Liver (tissue), 8 donors: ENCODE measurements at regions not wholly inside any gene's neighbourhood (a gene's known extent, or its start where the extent isn't known, plus 50 kb on each side); places are given as distances from the start of the nearest gene placed in this dataset.

Experiments
- DNase-seq: peaks from one replicate; pipeline ENCODE4 v3.0.0-alpha.2; 2017; ENCODE audit warnings: low spot score
- H3K27ac ChIP-seq, 2 donors: one replicate each; pipeline ENCODE4 v1.7.0; 2013; ENCODE audit warnings: inconsistent platforms in 2 of 2, low read length in 2 of 2, control low read depth in 1 of 2, low read depth in 1 of 2, mild to moderate bottlenecking in 1 of 2
- H3K27me3 ChIP-seq, 4 donors: one replicate each; pipeline versions ENCODE4 v1.6.1 to v1.7.0; 2013; ENCODE audit warnings: low read length in 3 of 4, inconsistent platforms in 1 of 4, mild to moderate bottlenecking in 1 of 4, moderate library complexity in 1 of 4; ENCODE audit not compliant: control insufficient read depth in 4 of 4, insufficient read depth in 4 of 4
- H3K36me3 ChIP-seq, 4 donors: one replicate each; pipeline versions ENCODE4 v1.6.1 to v1.7.0; 2013; ENCODE audit warnings: low read length in 3 of 4, mild to moderate bottlenecking in 3 of 4, low read depth in 1 of 4, moderate library complexity in 1 of 4; ENCODE audit not compliant: control insufficient read depth in 4 of 4, insufficient read depth in 3 of 4
- H3K4me1 ChIP-seq, 4 donors: one replicate each; pipeline versions ENCODE4 v1.6.1 to v1.7.0; 2013; ENCODE audit warnings: low read length in 3 of 4, mild to moderate bottlenecking in 3 of 4, moderate library complexity in 1 of 4; ENCODE audit not compliant: control insufficient read depth in 4 of 4, insufficient read depth in 4 of 4
- H3K4me3 ChIP-seq, 3 donors: one replicate each; pipeline versions ENCODE4 v1.6.1 to v1.7.0; 2013; ENCODE audit warnings: low read length in 3 of 3, control low read depth in 1 of 3, low read depth in 1 of 3, mild to moderate bottlenecking in 1 of 3
- H3K9ac ChIP-seq, 2 donors: one replicate each; pipeline ENCODE4 v1.7.0; 2013; ENCODE audit warnings: low read length in 2 of 2, mild to moderate bottlenecking in 2 of 2, moderate library complexity in 2 of 2, control low read depth in 1 of 2, low read depth in 1 of 2
- H3K9me3 ChIP-seq, 4 donors: one replicate each; pipeline versions ENCODE4 v1.6.1 to v1.7.0; 2013; ENCODE audit warnings: low read length in 3 of 4; ENCODE audit not compliant: control insufficient read depth in 4 of 4
- ATF3 ChIP-seq: IDR thresholded peaks from 2 replicates; pipeline ENCODE4 v1.6.1; 2016; ENCODE audit warnings: antibody characterized with exemption
- CTCF ChIP-seq: fragments of 150-350 bp; IDR thresholded peaks from 2 replicates; pipeline ENCODE4 v1.5.1; 2017; ENCODE audit warnings: improper control_type of control experiment, low read depth, low read length; ENCODE audit not compliant: missing input control
- EGR1 ChIP-seq, 2 donors: IDR thresholded peaks; 2 replicates each; pipeline ENCODE4 v1.6.1; 2016 to 2018; ENCODE audit warnings: antibody characterized with exemption in 2 of 2, low read depth in 2 of 2
- FOXA1 ChIP-seq: IDR thresholded peaks from 2 replicates; pipeline ENCODE4 v1.6.1; 2016; ENCODE audit warnings: antibody characterized with exemption
- FOXA2 ChIP-seq: IDR thresholded peaks from 2 replicates; pipeline ENCODE4 v1.6.1; 2016; ENCODE audit warnings: antibody characterized with exemption
- GABPA ChIP-seq, 2 donors: IDR thresholded peaks in 1 of 2; conservative IDR thresholded peaks in 1 of 2; 2 replicates each; pipeline ENCODE4 v1.6.1; 2016; ENCODE audit warnings: antibody characterized with exemption in 2 of 2, mild to moderate bottlenecking in 1 of 2, moderate library complexity in 1 of 2
- HNF4A ChIP-seq, 2 donors: conservative IDR thresholded peaks; 2 replicates each; pipeline ENCODE4 v1.6.1; 2016; ENCODE audit warnings: antibody characterized with exemption in 2 of 2, mild to moderate bottlenecking in 2 of 2
- HNF4G ChIP-seq: IDR thresholded peaks from 2 replicates; pipeline ENCODE4 v1.6.1; 2016; ENCODE audit warnings: antibody characterized with exemption
- JUND ChIP-seq, 2 donors: IDR thresholded peaks; 2 replicates each; pipeline ENCODE4 v1.6.1; 2016; ENCODE audit warnings: antibody characterized with exemption in 2 of 2
- MAX ChIP-seq: IDR thresholded peaks from 2 replicates; pipeline ENCODE4 v1.6.1; 2016; ENCODE audit warnings: antibody characterized with exemption
- NR2F2 ChIP-seq: IDR thresholded peaks from 2 replicates; pipeline ENCODE4 v1.6.1; 2016; ENCODE audit warnings: antibody characterized with exemption
- RAD21 ChIP-seq, 2 donors: IDR thresholded peaks; 2 replicates each; pipeline ENCODE4 v1.6.1; 2016; ENCODE audit warnings: antibody characterized with exemption in 2 of 2, mild to moderate bottlenecking in 2 of 2
- REST ChIP-seq: IDR thresholded peaks from 2 replicates; pipeline ENCODE4 v1.6.1; 2016; ENCODE audit warnings: antibody characterized with exemption, mild to moderate bottlenecking
- RXRA ChIP-seq, 2 donors: IDR thresholded peaks; 2 replicates each; pipeline ENCODE4 v1.6.1; 2017 to 2018; ENCODE audit warnings: antibody characterized with exemption in 2 of 2, mild to moderate bottlenecking in 1 of 2
- SP1 ChIP-seq: IDR thresholded peaks from 2 replicates; pipeline ENCODE4 v1.6.1; 2018; ENCODE audit warnings: antibody characterized with exemption, mild to moderate bottlenecking
- TAF1 ChIP-seq: conservative IDR thresholded peaks from 2 replicates; pipeline ENCODE4 v1.6.1; 2016; ENCODE audit warnings: antibody characterized with exemption, mild to moderate bottlenecking
- YY1 ChIP-seq: IDR thresholded peaks from 2 replicates; pipeline ENCODE4 v1.6.1; 2016; ENCODE audit warnings: antibody characterized with exemption, mild to moderate bottlenecking
- ZBTB33 ChIP-seq: IDR thresholded peaks from 2 replicates; pipeline ENCODE4 v1.6.1; 2016; ENCODE audit warnings: antibody characterized with exemption
- WGBS: extraction: QIAGEN DNeasy Blood & Tissue Kit; methylation state at CpG from one replicate; pipeline ENCODE4 v1.1.7; 2013; 5-methylcytosine and 5-hydroxymethylcytosine counted together
- donor health status: healthy.
- donor health status: healthy.
- donor health status: healthy.
- donor health status: healthy.
- donor health status: healthy.

GRCh38 chr13:105719859-105720258 is 815.6 kb downstream of the EFNB2 start:
- H3K4me1 ChIP-seq = no peaks in the 10 kb centered on the region
- 48% methylated on average over 6 of the region's 6 CpGs for WGBS
- DNase-seq = no peak

More at GRCh38 chr13:105719859-105720258, 815.6 kb downstream of the EFNB2 start:
- Histone ChIP-seq H3K9ac (no peak overlapping the region), H3K27me3 (no peaks in the 10 kb centered on the region), H3K27ac (no peak overlapping the region), H3K36me3 (no peaks in the 10 kb centered on the region), H3K9me3 (no peaks in the 10 kb centered on the region), H3K4me3 (no peak overlapping the region)
- no peak for TF ChIP-seq ATF3
- TF ChIP-seq ZBTB33 = no peak
- TF ChIP-seq HNF4G = no peak
- TF ChIP-seq HNF4A (conservative IDR thresholded peaks at IDR 0.05) = no peak
- TF ChIP-seq YY1 = no peak
- no peak for TF ChIP-seq NR2F2
- TF ChIP-seq MAX = no peak
- TF ChIP-seq REST = no peak
- TF ChIP-seq EGR1 (IDR thresholded peaks at IDR 0.05; ENCODE audit: low read depth in 2 of 2) = no peak
- TF ChIP-seq CTCF = no peak
- TF ChIP-seq SP1 = no peak
- no peak for TF ChIP-seq RXRA (IDR thresholded peaks at IDR 0.05)
- no peak for TF ChIP-seq TAF1
- no peak for TF ChIP-seq RAD21 (IDR thresholded peaks at IDR 0.05)
- TF ChIP-seq FOXA1 = no peak
- no peak for TF ChIP-seq JUND (IDR thresholded peaks at IDR 0.05)
- no peak for TF ChIP-seq FOXA2
- no peak for TF ChIP-seq GABPA (IDR thresholded peaks at IDR 0.05 in 1 of 2, conservative IDR thresholded peaks at IDR 0.05 in 1 of 2)
